Spleen (tissue), 7 donors: ENCODE measurements at regions not wholly inside any gene's neighbourhood (a gene's known extent, or its start where the extent isn't known, plus 50 kb on each side); places are given as distances from the start of the nearest gene placed in this dataset.

Experiments used
- POLR2A ChIP-seq, 3 donors: fragments of 450-650 bp; IDR thresholded peaks; one replicate each; pipeline ENCODE4 v1.5.1; 2017; ENCODE audit warnings: antibody characterized with exemption in 3 of 3, mild to moderate bottlenecking in 1 of 3
- TF ChIP-seq, protein P1 (sequence below), 11 experiments: fragments of 200-600 bp in 7 of 11; fragments of 450-650 bp in 4 of 11; sonication (generic) in 4 of 11; IDR thresholded peaks in 8 of 11; conservative IDR thresholded peaks in 3 of 11; 1 replicate in 7 of 11; 2 replicates in 4 of 11; pipeline versions ENCODE4 v1.4.0 to v1.8.0; 2016 to 2021; ENCODE audit warnings: antibody characterized with exemption in 11 of 11, inconsistent platforms in 4 of 11, mild to moderate bottlenecking in 1 of 11
- donor health status: DM: no; HTN: no; CAD: no; lungs with moderate emphysema.
- donor health status: DM: no; HTN: no; CAD: no.
- donor health status: DM: no; HTN: no; CAD: no.

DNA sequence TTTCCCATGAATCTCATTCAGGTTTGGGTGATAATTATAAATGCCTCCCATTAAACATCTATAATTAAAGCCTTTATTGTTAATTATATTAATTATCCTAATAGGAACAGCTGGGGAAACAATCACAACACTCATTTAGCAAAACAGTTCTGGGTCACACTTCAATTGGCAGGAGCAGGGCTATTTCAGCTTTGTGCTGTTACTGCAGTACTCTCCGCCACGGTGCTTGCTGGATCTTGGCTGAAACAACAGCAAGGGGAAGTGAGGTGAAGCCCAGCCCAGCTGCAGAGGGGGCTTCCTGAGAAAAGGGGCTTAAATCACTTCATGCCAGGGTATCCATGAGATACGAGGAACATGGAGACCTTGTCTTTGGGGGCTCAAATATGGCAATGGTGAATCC lies 79.5 kb upstream of the SOX11 start:
- TF ChIP-seq, protein P1, sequence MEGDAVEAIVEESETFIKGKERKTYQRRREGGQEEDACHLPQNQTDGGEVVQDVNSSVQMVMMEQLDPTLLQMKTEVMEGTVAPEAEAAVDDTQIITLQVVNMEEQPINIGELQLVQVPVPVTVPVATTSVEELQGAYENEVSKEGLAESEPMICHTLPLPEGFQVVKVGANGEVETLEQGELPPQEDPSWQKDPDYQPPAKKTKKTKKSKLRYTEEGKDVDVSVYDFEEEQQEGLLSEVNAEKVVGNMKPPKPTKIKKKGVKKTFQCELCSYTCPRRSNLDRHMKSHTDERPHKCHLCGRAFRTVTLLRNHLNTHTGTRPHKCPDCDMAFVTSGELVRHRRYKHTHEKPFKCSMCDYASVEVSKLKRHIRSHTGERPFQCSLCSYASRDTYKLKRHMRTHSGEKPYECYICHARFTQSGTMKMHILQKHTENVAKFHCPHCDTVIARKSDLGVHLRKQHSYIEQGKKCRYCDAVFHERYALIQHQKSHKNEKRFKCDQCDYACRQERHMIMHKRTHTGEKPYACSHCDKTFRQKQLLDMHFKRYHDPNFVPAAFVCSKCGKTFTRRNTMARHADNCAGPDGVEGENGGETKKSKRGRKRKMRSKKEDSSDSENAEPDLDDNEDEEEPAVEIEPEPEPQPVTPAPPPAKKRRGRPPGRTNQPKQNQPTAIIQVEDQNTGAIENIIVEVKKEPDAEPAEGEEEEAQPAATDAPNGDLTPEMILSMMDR (IDR thresholded peaks at IDR 0.05 in 8 of 11, conservative IDR thresholded peaks at IDR 0.05 in 3 of 11), result no peak
- TF ChIP-seq POLR2A (IDR thresholded peaks at IDR 0.05), result no peak
